ENCODE measurements at regions not wholly inside any gene's neighbourhood (a gene's known extent, or its start where the extent isn't known, plus 50 kb on each side); places are given as distances from the start of the nearest gene placed in this dataset.
"Not testable (repeated sequence)": the region's sequence is repeated elsewhere in the genome, so short reads cannot be mapped to it uniquely, and the experiment has no call there.

DNA sequence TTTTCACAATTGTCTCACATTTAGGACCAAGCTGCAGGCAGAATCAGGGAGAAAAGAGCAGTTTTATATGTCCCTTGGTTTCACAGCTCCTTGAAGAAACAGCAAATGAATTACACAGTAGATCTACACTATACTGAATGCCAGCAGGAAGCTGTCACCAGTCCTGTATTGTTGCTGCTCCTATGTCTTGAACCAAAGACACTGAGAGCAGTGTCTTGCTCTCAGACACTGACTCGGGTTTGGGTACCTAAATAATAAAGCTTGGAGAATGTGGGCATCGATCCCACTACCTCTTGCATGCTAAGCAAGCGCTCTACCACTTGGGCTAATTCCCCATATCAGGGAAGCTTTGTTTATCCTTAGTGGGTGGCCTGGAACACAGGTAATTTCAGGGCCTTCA is 552.7 kb downstream of the PRIM2 start:
- not testable (repeated sequence) for DNase-seq

DNA sequence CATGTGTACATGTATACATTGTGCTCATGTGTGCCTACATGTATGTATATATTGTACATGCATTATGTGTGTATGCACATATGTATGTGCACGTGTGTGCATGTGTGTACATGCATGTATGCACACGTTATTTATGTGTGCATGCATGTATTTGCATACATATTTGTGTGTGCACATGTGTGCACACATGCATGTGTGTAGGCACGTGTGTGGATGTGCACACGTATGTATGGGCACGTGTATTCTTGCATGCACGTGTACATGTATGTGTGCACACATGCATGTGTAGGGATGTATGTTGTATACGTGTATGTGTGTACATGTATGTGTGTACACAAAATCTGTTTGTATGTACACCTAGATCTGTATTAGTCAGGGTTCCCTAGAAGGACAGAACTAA is 556.0 kb downstream of the PRIM2 start:
- DNase-seq, result not testable (repeated sequence)

- not testable (repeated sequence) for DNase-seq
These were observed 559.2 kb downstream of the PRIM2 start for GRCh38 chr6:57876659-57877058.

DNA sequence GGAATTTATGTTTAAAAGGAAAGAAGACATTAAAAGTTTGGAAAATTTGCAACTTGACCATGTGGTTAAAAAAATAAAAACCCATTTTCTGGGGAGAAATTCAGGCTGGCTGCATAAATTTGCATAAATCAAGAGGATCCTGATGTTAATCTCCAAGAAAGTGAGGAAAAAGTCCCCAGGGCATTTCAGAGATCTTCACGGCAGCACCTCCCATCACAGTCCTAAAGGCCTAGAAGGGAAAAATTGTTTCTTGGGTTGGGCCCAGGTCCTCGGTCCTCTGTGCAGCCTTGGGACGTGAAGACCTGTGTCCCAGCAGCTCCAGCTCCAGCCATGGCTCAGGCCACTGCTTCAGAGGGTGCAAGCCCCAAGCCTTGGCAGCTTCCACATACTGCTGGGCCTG is 560.3 kb downstream of the PRIM2 start:
- DNase-seq, result not testable (repeated sequence)

DNA sequence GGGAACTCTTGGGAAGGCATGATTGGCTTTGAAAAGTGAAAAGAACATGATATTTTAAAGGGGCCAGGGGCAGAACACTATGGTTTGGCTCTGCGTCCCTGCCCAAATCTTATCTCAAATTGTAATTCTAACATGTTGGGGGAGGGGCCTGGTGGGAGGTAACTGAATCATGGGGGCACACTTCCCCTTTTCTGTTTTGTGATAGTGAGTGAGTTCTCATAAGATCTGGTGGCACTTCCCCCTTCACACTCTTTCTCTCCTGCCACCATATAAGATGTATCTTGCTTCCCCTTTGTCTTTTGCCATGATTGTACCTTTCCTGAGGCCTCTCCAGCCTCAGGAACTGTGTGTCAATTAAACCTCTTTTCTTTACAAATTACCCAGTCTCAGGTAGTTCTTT is 561.4 kb downstream of the PRIM2 start:
- not testable (repeated sequence) for DNase-seq

- DNase-seq, result not testable (repeated sequence)
These were observed 581.4 kb downstream of the PRIM2 start for GRCh38 chr6:57898850-57899249.

DNA sequence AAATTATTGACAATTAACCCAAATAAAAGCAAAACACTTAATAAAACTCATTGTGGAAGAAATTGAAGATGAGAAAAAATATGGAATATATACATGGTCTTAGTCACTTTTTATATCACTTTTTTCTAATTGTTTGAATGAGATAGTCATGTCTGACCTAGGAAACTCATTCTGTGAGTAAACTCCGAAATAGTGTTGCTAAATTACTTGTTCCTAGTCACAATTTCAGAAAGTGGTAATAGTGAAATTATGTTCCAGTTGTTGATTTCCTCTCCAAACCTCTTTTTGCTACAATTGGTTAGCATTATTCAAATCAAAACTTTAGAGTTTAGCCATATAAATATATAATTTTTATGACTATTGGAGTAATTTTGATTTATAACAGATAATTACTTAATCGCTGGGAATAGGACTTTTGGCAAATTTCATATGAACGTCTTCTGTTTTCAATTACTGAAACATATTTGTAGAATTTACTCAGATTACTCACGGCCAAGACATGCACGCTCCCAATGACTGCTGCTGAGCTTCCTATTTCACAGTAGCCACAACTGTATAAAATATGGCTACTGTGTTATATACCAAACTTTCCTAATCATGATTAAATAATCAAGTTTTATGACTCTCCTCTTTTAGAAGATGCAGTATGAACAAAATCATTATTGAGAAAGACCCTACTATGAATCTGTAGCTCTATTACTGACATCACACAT is 583.4 kb downstream of the PRIM2 start:
- DNase-seq, result not testable (repeated sequence)

GRCh38 chr6:57901445-57901844 is 584.0 kb downstream of the PRIM2 start:
- not testable (repeated sequence) for DNase-seq

GRCh38 chr6:57904356-57904755 is 586.9 kb downstream of the PRIM2 start:
- not testable (repeated sequence) for DNase-seq

DNA sequence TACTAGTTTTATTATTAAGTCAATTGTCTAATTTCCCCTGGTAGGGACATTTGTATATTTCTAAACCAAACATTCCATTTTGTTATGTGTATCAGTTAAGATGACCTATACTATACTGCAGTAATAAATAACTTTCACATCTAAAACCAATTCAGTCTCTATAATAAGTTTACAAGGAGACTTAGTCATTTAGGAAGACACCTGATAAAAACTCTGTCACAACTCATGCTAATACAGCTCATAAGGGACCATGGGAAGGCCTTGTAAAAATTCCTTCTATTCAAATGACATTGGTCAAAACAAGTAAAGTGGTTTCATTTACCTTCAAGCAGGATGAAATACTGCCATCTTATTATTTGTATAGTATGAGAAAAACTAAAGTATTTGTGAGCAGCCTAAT is 597.9 kb downstream of the PRIM2 start:
- DNase-seq, result not testable (repeated sequence)

- DNase-seq, result not testable (repeated sequence)
These were observed 625.5 kb downstream of the PRIM2 start for GRCh38 chr6:57942966-57943365.

DNA sequence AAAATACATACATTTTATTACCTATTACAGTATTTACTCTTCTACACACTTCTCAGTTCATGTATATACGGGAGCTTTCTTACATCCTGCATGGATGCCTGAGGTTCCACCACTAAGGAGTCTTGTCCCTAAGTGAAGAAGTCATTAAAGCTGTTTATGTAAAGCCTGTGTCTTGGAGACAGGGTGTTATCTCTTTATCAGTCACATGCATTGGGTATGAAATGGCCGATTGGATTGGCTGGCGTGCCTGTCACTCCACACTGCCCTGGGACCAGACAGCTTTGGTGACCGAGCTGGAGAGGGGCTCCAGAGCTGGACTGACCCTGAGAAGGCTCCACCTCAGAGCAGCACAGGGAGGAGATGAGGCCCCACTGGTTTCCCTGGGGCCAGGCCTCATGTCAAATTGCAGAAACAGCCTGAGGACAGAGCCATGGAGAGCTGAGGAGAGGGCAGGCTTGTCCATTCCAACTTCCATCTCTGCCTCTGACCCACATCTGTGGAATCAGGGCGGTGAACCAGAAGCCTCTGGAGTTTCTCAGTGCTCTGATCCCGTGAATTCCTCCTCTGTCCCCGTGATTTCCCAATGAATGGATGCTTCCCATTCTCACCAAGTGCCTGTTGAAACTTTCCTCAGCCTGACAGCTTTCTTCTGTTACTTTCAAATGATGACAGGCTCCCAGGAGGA is 628.8 kb downstream of the PRIM2 start:
- DNase-seq, result not testable (repeated sequence)

- DNase-seq, result not testable (repeated sequence)
These were observed 629.3 kb downstream of the PRIM2 start for GRCh38 chr6:57946769-57947091.

- DNase-seq, result not testable (repeated sequence)
These were observed 631.1 kb downstream of the PRIM2 start for GRCh38 chr6:57948481-57948880.

- DNase-seq, result not testable (repeated sequence)
These were observed 633.0 kb downstream of the PRIM2 start for GRCh38 chr6:57950430-57950829.

GRCh38 chr6:57966757-57967156 is 649.3 kb downstream of the PRIM2 start:
- not testable (repeated sequence) for DNase-seq

DNA sequence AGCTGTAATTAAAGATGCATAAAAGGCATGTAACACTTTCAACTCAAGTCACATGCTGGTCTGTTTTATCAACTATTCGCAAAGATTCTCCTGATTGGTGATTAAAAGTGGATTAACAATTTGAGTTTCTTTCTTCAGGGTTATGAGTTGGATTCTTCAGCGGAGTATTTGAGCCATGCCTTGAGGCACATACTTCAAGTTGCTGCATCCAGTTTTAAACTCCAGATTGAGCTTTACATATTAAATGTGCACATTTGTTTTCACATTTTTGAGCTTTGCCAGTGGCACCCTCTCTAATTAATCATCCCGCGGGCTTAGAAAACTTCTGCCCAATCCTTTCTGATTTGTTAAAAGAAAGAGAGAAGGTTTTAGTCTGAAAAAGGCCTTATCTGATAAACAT is 654.5 kb downstream of the PRIM2 start:
- not testable (repeated sequence) for DNase-seq

DNA sequence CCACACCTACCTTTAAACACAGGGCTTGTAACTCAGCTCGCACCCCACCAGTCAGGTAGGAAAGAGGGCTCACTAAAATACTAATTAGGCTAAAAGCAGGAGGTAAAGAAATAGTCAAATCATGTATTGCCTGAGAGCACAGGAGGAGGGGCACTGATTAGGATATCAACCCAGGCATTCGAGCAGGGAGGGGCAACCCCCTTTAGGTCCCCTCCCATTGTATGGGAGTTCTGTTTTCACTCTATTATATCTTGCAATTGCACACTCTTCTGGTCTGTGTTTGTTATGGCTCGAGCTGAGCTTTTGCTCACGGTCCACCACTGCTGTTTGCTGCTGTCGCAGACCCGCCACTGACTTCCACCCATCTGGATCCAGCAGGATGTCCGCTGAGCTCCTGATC is 657.2 kb downstream of the PRIM2 start:
- DNase-seq, result no peak

DNA sequence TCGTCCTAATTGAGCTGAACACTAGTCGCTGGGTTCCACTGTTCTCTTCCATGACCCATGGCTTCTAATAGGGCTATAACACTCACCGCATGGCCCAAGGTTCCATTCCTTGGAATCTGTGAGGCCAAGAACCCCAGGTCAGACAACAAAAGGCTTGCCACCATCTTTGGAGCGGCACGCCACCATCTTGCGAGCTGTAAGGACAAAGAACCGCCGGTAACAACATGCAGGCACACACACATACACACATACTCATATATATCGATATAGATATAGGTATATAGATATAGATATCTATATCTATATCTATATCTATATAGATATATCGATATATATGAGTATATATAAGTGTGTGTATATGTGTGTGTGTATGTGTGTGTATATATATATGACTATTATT is 657.7 kb downstream of the PRIM2 start:
- DNase-seq, result not testable (repeated sequence)

GRCh38 chr6:57976371-57976770 is 658.9 kb downstream of the PRIM2 start:
- DNase-seq, result not testable (repeated sequence)

GRCh38 chr6:57983603-57984002 is 666.2 kb downstream of the PRIM2 start:
- not testable (repeated sequence) for DNase-seq

DNA sequence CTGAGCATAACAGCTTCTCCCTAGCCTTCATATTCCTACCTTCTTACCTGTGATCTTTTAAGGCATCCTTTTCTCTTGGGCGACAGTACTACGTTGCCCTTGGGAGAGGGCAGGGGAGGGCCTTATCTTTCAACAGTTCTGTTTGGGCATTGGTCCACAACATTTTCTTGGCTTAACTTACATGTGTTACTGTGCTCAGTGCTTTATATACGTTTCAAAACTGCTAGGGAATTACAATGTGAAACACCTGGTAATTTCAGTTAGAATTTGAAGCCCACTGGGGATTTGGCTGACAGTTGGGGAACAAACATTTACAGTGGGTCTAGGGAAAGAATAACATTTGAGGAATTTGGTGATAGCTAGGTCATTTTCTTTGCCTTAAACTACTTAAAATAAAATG is 667.1 kb downstream of the PRIM2 start:
- DNase-seq, result not testable (repeated sequence)

- DNase-seq, result not testable (repeated sequence)
These were observed 668.3 kb downstream of the PRIM2 start for GRCh38 chr6:57985734-57986133.

- not testable (repeated sequence) for DNase-seq
These were observed 669.2 kb downstream of the PRIM2 start for GRCh38 chr6:57986584-57986983.

All from NCI-H446 (cell line).